ENCODE measurements at regions not wholly inside any gene's neighbourhood (a gene's known extent, or its start where the extent isn't known, plus 50 kb on each side); places are given as distances from the start of the nearest gene placed in this dataset.

DNA sequence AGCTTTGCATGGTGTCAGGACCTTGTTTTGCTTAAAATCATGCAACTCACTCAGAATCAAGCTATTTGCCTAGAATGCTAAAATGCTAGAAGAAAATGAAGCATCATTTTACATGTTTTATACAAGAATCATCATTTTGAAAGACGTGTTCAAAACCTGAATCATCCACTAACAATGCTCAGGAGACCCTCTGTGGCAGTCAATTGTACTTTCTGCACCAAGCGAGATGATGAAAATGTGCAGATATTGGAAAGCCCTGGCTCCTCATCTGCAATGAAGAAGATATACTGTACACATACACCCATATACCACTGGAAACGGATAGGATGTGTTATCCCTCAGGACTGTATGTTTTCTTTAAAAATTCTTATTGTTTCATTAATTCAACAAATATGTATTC, 92.7 kb downstream of the DYRK2 start:
- Histone ChIP-seq H3K36me3 (ENCODE audit: control insufficient read depth in 1 of 2, insufficient read depth in 2 of 2, low read length in 2 of 2) (no peaks in the 10 kb centered on the region), H3K27me3 (ENCODE audit: control insufficient read depth in 1 of 2, insufficient read depth in 2 of 2, low read length in 2 of 2) (no peaks in the 10 kb centered on the region), H3K27ac (ENCODE audit: low read depth, low read length) (no peak overlapping the region)

DNA sequence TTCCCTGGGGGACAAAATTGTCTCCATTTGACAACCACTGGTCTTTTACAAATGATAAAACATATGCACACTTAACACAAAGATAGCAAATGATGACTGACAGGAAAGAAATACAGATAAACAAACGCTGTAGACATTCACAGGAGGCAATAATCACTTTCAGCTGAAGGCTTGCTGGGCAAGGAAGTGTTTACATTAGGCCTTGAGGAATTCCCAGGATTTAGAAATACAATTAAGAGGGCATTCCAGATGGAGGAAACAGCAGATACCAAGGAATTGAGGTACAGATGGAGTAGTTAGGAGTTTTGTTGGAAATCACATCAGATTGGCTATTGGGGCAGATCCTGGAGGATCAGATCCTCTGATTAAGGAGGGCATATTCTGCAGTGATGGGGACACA, 93.9 kb downstream of the DYRK2 start:
- H3K27me3 ChIP-seq (ENCODE audit: control insufficient read depth in 1 of 2, insufficient read depth in 2 of 2, low read length in 2 of 2), result no peaks in the 10 kb centered on the region
- no peak overlapping the region for H3K9ac ChIP-seq (ENCODE audit: low read depth in 1 of 2, low read length in 2 of 2)
- no peaks in the 10 kb centered on the region for H3K36me3 ChIP-seq (ENCODE audit: control insufficient read depth in 1 of 2, insufficient read depth in 2 of 2, low read length in 2 of 2)
- no peaks in the 10 kb centered on the region for H3K9me3 ChIP-seq (ENCODE audit: control insufficient read depth in 1 of 2, low read length in 2 of 2)
- H3K27ac ChIP-seq (ENCODE audit: low read depth, low read length), result no peak overlapping the region
- H3K4me1 ChIP-seq (ENCODE audit: control insufficient read depth in 1 of 2, insufficient read depth in 2 of 2, low read length in 2 of 2), result peaks cover 0 to 6% of the 10 kb centered on the region in 2 donors
- H3K4me3 ChIP-seq (ENCODE audit: low read depth in 1 of 2, low read length in 2 of 2), result no peak overlapping the region

More for the DNA sequence above, 92.7 kb downstream of the DYRK2 start:
- H3K9ac ChIP-seq (ENCODE audit: low read depth in 1 of 2, low read length in 2 of 2), result no peak overlapping the region
- H3K4me3 ChIP-seq (ENCODE audit: low read depth in 1 of 2, low read length in 2 of 2), result no peak overlapping the region
- no peaks in the 10 kb centered on the region for H3K9me3 ChIP-seq (ENCODE audit: control insufficient read depth in 1 of 2, low read length in 2 of 2)
- H3K4me1 ChIP-seq (ENCODE audit: control insufficient read depth in 1 of 2, insufficient read depth in 2 of 2, low read length in 2 of 2), result no peaks in the 10 kb centered on the region

GRCh38 chr12:67747869-67748742, 99.6 kb downstream of the DYRK2 start:
- Histone ChIP-seq H3K9ac (ENCODE audit: low read depth in 1 of 2, low read length in 2 of 2) (no peak overlapping the region), H3K4me3 (ENCODE audit: low read depth in 1 of 2, low read length in 2 of 2) (no peak overlapping the region), H3K36me3 (ENCODE audit: control insufficient read depth in 1 of 2, insufficient read depth in 2 of 2, low read length in 2 of 2) (no peaks in the 10 kb centered on the region), H3K4me1 (ENCODE audit: control insufficient read depth in 1 of 2, insufficient read depth in 2 of 2, low read length in 2 of 2) (peaks cover 10 to 29% of the 10 kb centered on the region in 2 donors), H3K27me3 (ENCODE audit: control insufficient read depth in 1 of 2, insufficient read depth in 2 of 2, low read length in 2 of 2) (no peaks in the 10 kb centered on the region), H3K9me3 (ENCODE audit: control insufficient read depth in 1 of 2, low read length in 2 of 2) (no peaks in the 10 kb centered on the region), H3K27ac (ENCODE audit: low read depth, low read length) (peak overlapping the region; percentile 34)

DNA sequence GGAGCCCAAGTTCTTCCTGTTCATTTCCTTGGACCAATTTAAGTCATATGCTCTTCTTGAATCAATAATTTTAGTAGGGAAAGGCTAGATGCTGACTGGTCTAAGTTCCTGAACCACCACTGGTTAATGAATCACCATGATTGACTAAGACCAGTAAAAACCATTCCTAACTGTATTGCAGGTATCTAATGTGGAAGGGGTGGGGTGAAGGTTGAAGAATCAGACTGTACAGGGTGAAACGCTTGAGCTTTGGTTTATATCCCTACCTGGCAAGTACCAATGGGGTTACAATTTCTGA, 100.1 kb downstream of the DYRK2 start:
- Histone ChIP-seq H3K4me1 (ENCODE audit: control insufficient read depth in 1 of 2, insufficient read depth in 2 of 2, low read length in 2 of 2) (peaks cover 10 to 29% of the 10 kb centered on the region in 2 donors), H3K27ac (ENCODE audit: low read depth, low read length) (peak overlapping the region; percentile 2), H3K36me3 (ENCODE audit: control insufficient read depth in 1 of 2, insufficient read depth in 2 of 2, low read length in 2 of 2) (no peaks in the 10 kb centered on the region)

DNA sequence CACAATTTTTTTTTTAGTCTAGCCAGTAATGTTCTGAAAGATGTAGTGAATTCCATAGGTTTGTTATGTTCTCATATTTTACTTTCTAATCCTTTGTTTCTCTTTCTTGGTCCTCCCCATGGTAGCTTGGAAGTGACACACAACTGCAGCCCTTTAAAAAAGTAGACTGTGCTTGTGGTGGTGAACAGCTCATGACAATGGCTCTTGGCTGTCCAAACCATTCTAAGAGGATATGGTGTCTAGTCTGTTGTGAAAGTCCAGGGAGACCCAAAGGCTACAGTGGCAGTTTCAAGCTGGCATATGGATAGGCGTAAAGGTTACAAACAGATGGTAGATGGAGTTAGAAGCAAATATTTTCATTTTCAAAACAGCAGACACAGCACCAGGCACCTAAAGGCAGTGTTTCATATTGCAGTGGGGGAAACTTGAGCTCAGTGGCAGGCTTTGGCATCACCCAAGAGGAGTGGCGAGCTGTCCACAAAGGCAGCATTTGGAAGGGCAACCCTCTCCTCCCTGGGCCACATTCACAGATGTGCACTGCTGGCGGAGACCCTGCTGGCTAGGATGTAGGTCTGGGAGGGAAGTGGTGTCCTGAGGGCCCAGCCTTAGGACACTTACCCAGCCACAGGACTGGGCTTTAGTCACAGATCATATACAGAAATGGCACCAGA, 102.1 kb downstream of the DYRK2 start:
- no peak overlapping the region for H3K4me3 ChIP-seq (ENCODE audit: low read depth in 1 of 2, low read length in 2 of 2)
- no peaks in the 10 kb centered on the region for H3K27me3 ChIP-seq (ENCODE audit: control insufficient read depth in 1 of 2, insufficient read depth in 2 of 2, low read length in 2 of 2)
- H3K9me3 ChIP-seq (ENCODE audit: control insufficient read depth in 1 of 2, low read length in 2 of 2), result no peaks in the 10 kb centered on the region
- no peak overlapping the region for H3K27ac ChIP-seq (ENCODE audit: low read depth, low read length)
- H3K36me3 ChIP-seq (ENCODE audit: control insufficient read depth in 1 of 2, insufficient read depth in 2 of 2, low read length in 2 of 2), result no peaks in the 10 kb centered on the region
- no peak overlapping the region for H3K9ac ChIP-seq (ENCODE audit: low read depth in 1 of 2, low read length in 2 of 2)
- peaks cover 10 to 29% of the 10 kb centered on the region in 2 donors for H3K4me1 ChIP-seq (ENCODE audit: control insufficient read depth in 1 of 2, insufficient read depth in 2 of 2, low read length in 2 of 2)

More for the DNA sequence above, 100.1 kb downstream of the DYRK2 start:
- Histone ChIP-seq H3K9me3 (ENCODE audit: control insufficient read depth in 1 of 2, low read length in 2 of 2) (no peaks in the 10 kb centered on the region), H3K9ac (ENCODE audit: low read depth in 1 of 2, low read length in 2 of 2) (no peak overlapping the region), H3K4me3 (ENCODE audit: low read depth in 1 of 2, low read length in 2 of 2) (no peak overlapping the region), H3K27me3 (ENCODE audit: control insufficient read depth in 1 of 2, insufficient read depth in 2 of 2, low read length in 2 of 2) (no peaks in the 10 kb centered on the region)

GRCh38 chr12:67751381-67751928, 102.9 kb downstream of the DYRK2 start:
- no peaks in the 10 kb centered on the region for H3K27me3 ChIP-seq (ENCODE audit: control insufficient read depth in 1 of 2, insufficient read depth in 2 of 2, low read length in 2 of 2)
- H3K9ac ChIP-seq (ENCODE audit: low read depth in 1 of 2, low read length in 2 of 2), result no peak overlapping the region
- no peaks in the 10 kb centered on the region for H3K9me3 ChIP-seq (ENCODE audit: control insufficient read depth in 1 of 2, low read length in 2 of 2)
- H3K36me3 ChIP-seq (ENCODE audit: control insufficient read depth in 1 of 2, insufficient read depth in 2 of 2, low read length in 2 of 2), result no peaks in the 10 kb centered on the region
- H3K4me1 ChIP-seq (ENCODE audit: control insufficient read depth in 1 of 2, insufficient read depth in 2 of 2, low read length in 2 of 2), result peaks cover 10 to 29% of the 10 kb centered on the region in 2 donors
- H3K27ac ChIP-seq (ENCODE audit: low read depth, low read length), result no peak overlapping the region
- H3K4me3 ChIP-seq (ENCODE audit: low read depth in 1 of 2, low read length in 2 of 2), result no peak overlapping the region

DNA sequence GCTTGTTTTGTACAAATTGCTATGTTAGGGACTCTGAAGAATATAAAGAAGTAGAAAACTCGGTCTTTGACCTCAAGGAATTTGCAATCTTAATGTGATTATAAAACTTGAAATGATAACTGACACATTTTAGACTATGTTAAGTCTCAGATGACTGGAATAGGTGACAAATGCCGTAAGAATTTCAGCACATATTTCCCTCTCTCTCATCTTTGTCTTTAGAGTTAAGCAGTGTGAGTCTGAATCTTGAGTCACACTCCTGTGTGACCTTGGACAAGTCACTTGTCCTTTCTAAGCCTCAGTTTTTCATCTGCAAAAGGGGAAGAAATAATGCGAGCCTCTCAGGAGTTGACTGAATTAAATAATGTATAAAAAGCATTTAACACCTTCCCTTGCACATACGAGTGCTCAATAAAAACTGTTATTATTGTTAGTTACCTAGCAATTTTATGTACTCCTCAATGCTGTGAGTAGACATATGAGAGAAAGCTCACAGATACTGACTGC, 103.7 kb downstream of the DYRK2 start:
- H3K27me3 ChIP-seq (ENCODE audit: control insufficient read depth in 1 of 2, insufficient read depth in 2 of 2, low read length in 2 of 2), result no peaks in the 10 kb centered on the region
- H3K36me3 ChIP-seq (ENCODE audit: control insufficient read depth in 1 of 2, insufficient read depth in 2 of 2, low read length in 2 of 2), result no peaks in the 10 kb centered on the region
- no peak overlapping the region for H3K27ac ChIP-seq (ENCODE audit: low read depth, low read length)
- no peak overlapping the region for H3K4me3 ChIP-seq (ENCODE audit: low read depth in 1 of 2, low read length in 2 of 2)
- H3K4me1 ChIP-seq (ENCODE audit: control insufficient read depth in 1 of 2, insufficient read depth in 2 of 2, low read length in 2 of 2), result peaks cover 10 to 25% of the 10 kb centered on the region in 2 donors
- no peaks in the 10 kb centered on the region for H3K9me3 ChIP-seq (ENCODE audit: control insufficient read depth in 1 of 2, low read length in 2 of 2)
- H3K9ac ChIP-seq (ENCODE audit: low read depth in 1 of 2, low read length in 2 of 2), result no peak overlapping the region

GRCh38 chr12:67754933-67755697, 106.6 kb downstream of the DYRK2 start:
- H3K9ac ChIP-seq (ENCODE audit: low read depth in 1 of 2, low read length in 2 of 2), result no peak overlapping the region
- no peak overlapping the region for H3K4me3 ChIP-seq (ENCODE audit: low read depth in 1 of 2, low read length in 2 of 2)
- peaks cover 0 to under 1% of the 10 kb centered on the region in 2 donors for H3K4me1 ChIP-seq (ENCODE audit: control insufficient read depth in 1 of 2, insufficient read depth in 2 of 2, low read length in 2 of 2)
- H3K27me3 ChIP-seq (ENCODE audit: control insufficient read depth in 1 of 2, insufficient read depth in 2 of 2, low read length in 2 of 2), result no peaks in the 10 kb centered on the region
- H3K9me3 ChIP-seq (ENCODE audit: control insufficient read depth in 1 of 2, low read length in 2 of 2), result no peaks in the 10 kb centered on the region
- H3K27ac ChIP-seq (ENCODE audit: low read depth, low read length), result no peak overlapping the region
- no peaks in the 10 kb centered on the region for H3K36me3 ChIP-seq (ENCODE audit: control insufficient read depth in 1 of 2, insufficient read depth in 2 of 2, low read length in 2 of 2)

DNA sequence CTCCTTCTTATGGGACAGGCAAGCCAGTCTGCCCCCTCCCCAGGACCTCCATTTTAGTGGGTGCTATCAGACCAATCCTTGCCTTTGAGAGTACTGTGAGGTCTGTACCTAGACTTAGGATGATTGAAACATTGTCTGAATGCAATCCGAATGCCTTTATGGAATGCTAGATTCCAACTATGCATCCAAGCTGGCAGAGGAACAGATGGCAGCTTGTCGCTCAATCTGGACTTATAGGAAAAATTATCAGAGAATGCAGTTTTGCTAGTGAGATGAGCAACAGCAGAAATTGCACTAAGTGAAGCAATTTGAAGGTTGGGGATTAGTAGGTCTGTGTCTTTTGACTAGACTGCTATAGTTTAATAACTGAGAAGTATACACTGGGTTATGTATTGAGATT, 109.1 kb downstream of the DYRK2 start:
- H3K9me3 ChIP-seq (ENCODE audit: control insufficient read depth in 1 of 2, low read length in 2 of 2), result no peaks in the 10 kb centered on the region
- H3K36me3 ChIP-seq (ENCODE audit: control insufficient read depth in 1 of 2, insufficient read depth in 2 of 2, low read length in 2 of 2), result no peaks in the 10 kb centered on the region
- no peaks in the 10 kb centered on the region for H3K4me1 ChIP-seq (ENCODE audit: control insufficient read depth in 1 of 2, insufficient read depth in 2 of 2, low read length in 2 of 2)
- H3K9ac ChIP-seq (ENCODE audit: low read depth in 1 of 2, low read length in 2 of 2), result no peak overlapping the region
- H3K27ac ChIP-seq (ENCODE audit: low read depth, low read length), result no peak overlapping the region
- H3K4me3 ChIP-seq (ENCODE audit: low read depth in 1 of 2, low read length in 2 of 2), result no peak overlapping the region
- H3K27me3 ChIP-seq (ENCODE audit: control insufficient read depth in 1 of 2, insufficient read depth in 2 of 2, low read length in 2 of 2), result no peaks in the 10 kb centered on the region

All from duodenal mucosa (tissue), 2 donors.